C4-2B (cell line): ENCODE measurements at regions not wholly inside any gene's neighbourhood (a gene's known extent, or its start where the extent isn't known, plus 50 kb on each side); places are given as distances from the start of the nearest gene placed in this dataset.

ENCODE experiments used
- H3K27ac ChIP-seq: fragments of 450-650 bp; 2 replicates; pipeline ENCODE4 v1.5.1; 2017
- CTCF ChIP-seq: fragments of 450-650 bp; conservative IDR thresholded peaks from 2 replicates; pipeline ENCODE4 v1.5.1; 2017; ENCODE audit warnings: mild to moderate bottlenecking
- ZFX ChIP-seq: fragments of 450-650 bp; IDR thresholded peaks from 2 replicates; pipeline ENCODE4 v1.6.1; 2017

- TF ChIP-seq CTCF (no peak), ZFX (no peak)
- no peak overlapping the region for H3K27ac ChIP-seq
These were observed 978.8 kb upstream of the CDH9 start for GRCh38 chr5:28017178-28017577.

DNA sequence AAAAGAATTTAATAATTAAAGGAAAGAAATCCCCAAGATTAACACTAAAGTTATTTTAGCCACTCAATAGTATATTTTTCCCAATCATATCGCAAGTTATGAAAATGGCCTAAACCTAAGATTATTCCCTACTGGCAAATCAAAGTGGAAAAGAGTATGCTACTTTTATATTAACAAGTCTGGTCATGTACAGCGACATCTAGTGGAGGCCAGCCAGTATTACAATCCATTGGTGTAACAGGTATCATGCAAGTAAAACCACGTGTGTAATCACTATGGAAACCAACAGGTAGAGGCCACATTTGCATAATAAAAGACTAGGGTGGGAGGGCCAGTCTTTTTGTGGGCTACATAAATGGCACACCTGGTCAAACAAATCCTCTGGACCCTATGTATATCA, 976.4 kb upstream of the CDH9 start:
- H3K27ac ChIP-seq: no peak overlapping the region
- TF ChIP-seq CTCF: peak; percentile 84
- TF ChIP-seq ZFX: no peak

- TF ChIP-seq CTCF: peak; percentile 20
- TF ChIP-seq ZFX: no peak
- no peak overlapping the region for H3K27ac ChIP-seq
These were observed 974.2 kb upstream of the CDH9 start for GRCh38 chr5:28012538-28012937.

DNA sequence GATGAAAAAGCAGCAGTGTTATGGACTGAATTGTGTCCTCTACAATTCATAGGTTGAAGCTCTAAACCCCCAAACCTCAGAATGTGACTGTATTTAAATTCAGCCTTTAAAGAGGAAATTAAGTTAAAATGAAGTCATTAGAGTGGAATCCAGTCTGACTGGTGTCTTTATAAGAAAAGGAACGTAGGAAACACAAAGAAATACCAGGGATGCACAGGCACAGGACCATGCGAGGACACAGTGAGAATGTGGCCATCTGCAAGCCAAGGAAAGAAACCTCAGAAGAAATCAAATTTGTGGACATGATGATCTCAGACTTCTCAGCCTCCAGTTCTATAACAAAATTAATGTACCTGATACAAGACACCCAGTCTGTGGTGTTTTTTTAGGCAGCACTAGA, 971.2 kb upstream of the CDH9 start:
- no peak overlapping the region for H3K27ac ChIP-seq
- no peak for TF ChIP-seq ZFX

- no peak overlapping the region for H3K27ac ChIP-seq
These were observed 958.3 kb upstream of the CDH9 start for GRCh38 chr5:27996665-27997064.

DNA sequence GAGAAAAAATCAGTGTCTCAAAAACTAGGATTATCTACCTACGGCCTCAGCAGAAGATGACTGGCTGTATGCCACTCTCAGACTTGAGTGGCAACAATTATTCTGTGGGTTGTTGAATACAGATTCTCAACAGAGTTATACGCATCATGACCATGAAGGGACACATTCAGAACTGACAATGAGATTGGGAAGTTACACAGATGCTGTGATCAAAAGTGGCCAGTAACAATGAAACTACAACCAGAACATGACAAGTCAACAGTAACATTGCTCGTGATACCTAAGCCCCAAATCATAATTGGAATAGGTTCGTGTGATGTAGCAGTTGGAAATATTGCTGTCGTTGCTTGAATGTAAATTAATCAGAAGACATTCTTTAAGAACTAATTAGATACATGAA, 957.5 kb upstream of the CDH9 start:
- H3K27ac ChIP-seq: no peak overlapping the region
- no peak for TF ChIP-seq ZFX
- no peak for TF ChIP-seq CTCF

More at GRCh38 chr5:27996665-27997064, 958.3 kb upstream of the CDH9 start:
- TF ChIP-seq CTCF: no peak
- no peak for TF ChIP-seq ZFX

DNA sequence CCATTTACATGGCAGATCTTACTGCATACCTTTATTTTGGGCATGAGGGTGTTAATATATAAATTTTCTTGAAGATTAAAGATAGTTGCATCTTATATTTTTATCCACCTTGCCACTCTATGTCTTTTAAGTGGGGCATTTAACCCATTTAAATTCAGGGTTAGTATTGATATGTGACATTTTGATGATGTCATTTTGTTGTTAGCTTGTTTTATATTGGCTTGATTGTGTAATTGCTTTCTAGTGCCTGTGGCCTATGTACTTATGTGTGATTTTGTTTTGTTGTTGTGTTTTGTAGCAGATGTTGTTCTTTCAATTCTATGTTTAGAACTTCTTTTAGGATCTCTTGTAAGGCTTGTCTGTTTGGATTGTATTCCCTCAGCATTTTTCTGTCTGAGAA, 939.9 kb upstream of the CDH9 start:
- TF ChIP-seq CTCF: no peak
- TF ChIP-seq ZFX: no peak
- H3K27ac ChIP-seq: no peak overlapping the region

DNA sequence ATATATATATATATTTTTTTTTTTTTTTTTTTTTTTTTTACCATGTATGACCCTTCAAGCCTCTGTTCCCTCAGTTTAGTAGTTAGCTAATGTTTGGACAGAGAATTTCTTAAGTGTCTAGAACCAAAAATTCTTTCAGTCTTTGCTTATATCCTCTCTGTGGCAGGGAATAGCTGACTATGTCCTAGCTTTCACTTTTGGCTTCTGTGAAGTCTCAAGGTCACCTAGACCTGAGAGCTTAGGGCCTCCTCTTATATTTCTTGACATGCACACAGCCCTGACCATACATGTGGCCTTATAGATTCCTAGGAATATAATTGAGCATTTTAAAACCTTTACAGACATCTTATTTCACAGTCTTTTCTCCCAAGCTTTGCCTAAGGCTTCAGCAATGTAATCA, 930.8 kb upstream of the CDH9 start:
- TF ChIP-seq ZFX (no peak), CTCF (no peak)
- H3K27ac ChIP-seq: no peak overlapping the region
